DMS153 treated with DMSO at 0.1 percent for 48 hours (cell line): ENCODE measurements at regions not wholly inside any gene's neighbourhood (a gene's known extent, or its start where the extent isn't known, plus 50 kb on each side); places are given as distances from the start of the nearest gene placed in this dataset.
A peak's percentile ranks its signal among the peaks of the same experiment; 100 is the strongest.
"Not testable (repeated sequence)": the region's sequence is repeated elsewhere in the genome, so short reads cannot be mapped to it uniquely, and the experiment has no call there.

Source experiments
- DNase-seq: peaks from one replicate; lab custom pipeline; 2025; ENCODE audit not compliant: unreplicated experiment; lab: John Stamatoyannopoulos, UW

GRCh38 chr13:73536865-73537264 lies 478.1 kb downstream of the KLF5 start:
- DNase-seq = no peak

GRCh38 chr13:73535341-73535740 lies 476.5 kb downstream of the KLF5 start:
- no peak for DNase-seq

GRCh38 chr13:73532987-73533510 lies 474.2 kb downstream of the KLF5 start:
- DNase-seq = no peak

GRCh38 chr13:73532582-73532981 lies 473.8 kb downstream of the KLF5 start:
- DNase-seq = no peak

- no peak for DNase-seq
Observed at GRCh38 chr13:73531014-73531413, 472.2 kb downstream of the KLF5 start.

GRCh38 chr13:73522937-73523336 lies 464.1 kb downstream of the KLF5 start:
- DNase-seq = no peak

- DNase-seq = no peak
Observed at GRCh38 chr13:73521985-73522524, 463.2 kb downstream of the KLF5 start.

- DNase-seq = no peak
Observed at GRCh38 chr13:73521290-73521624, 462.5 kb downstream of the KLF5 start.

- DNase-seq = no peak
Observed at GRCh38 chr13:73520566-73521289, 461.9 kb downstream of the KLF5 start.

GRCh38 chr13:73520135-73520534 lies 461.3 kb downstream of the KLF5 start:
- not testable (repeated sequence) for DNase-seq

- peak; percentile 71 for DNase-seq
Observed at GRCh38 chr13:73519396-73520116, 460.8 kb downstream of the KLF5 start.

- no peak for DNase-seq
Observed at GRCh38 chr13:73517766-73518165, 459.0 kb downstream of the KLF5 start.

- no peak for DNase-seq
Observed at GRCh38 chr13:73516731-73517130, 457.9 kb downstream of the KLF5 start.

GRCh38 chr13:73514208-73514607 lies 455.4 kb downstream of the KLF5 start:
- no peak for DNase-seq

GRCh38 chr13:73513751-73514150 lies 454.9 kb downstream of the KLF5 start:
- DNase-seq = no peak

- DNase-seq = no peak
Observed at GRCh38 chr13:73508841-73509240, 450.0 kb downstream of the KLF5 start.

- DNase-seq = no peak
Observed at GRCh38 chr13:73505376-73505890, 446.6 kb downstream of the KLF5 start.

GRCh38 chr13:73499695-73500094 lies 440.9 kb downstream of the KLF5 start:
- no peak for DNase-seq

- DNase-seq = no peak
Observed at GRCh38 chr13:73497430-73497829, 438.6 kb downstream of the KLF5 start.

GRCh38 chr13:73496711-73497110 lies 437.9 kb downstream of the KLF5 start:
- no peak for DNase-seq

GRCh38 chr13:73492811-73493210 lies 434.0 kb downstream of the KLF5 start:
- DNase-seq = no peak

GRCh38 chr13:73482556-73482955 lies 423.8 kb downstream of the KLF5 start:
- no peak for DNase-seq
